Activated naive CD4-positive, alpha-beta T cell treated with Interleukin-2 at 50 U/mL for 16 hours (primary cell): ENCODE measurements at regions not wholly inside any gene's neighbourhood (a gene's known extent, or its start where the extent isn't known, plus 50 kb on each side); places are given as distances from the start of the nearest gene placed in this dataset.
"Not testable (repeated sequence)": the region's sequence is repeated elsewhere in the genome, so short reads cannot be mapped to it uniquely, and the experiment has no call there.

Source experiments
- DNase-seq: peaks from one replicate; pipeline ENCODE4 v3.0.0-alpha.2; 2020

- no peak for DNase-seq
Observed at GRCh38 chr5:117568622-117569021, 994.0 kb upstream of the SEMA6A start.

GRCh38 chr5:117568126-117568525, 993.5 kb upstream of the SEMA6A start:
- no peak for DNase-seq

DNA sequence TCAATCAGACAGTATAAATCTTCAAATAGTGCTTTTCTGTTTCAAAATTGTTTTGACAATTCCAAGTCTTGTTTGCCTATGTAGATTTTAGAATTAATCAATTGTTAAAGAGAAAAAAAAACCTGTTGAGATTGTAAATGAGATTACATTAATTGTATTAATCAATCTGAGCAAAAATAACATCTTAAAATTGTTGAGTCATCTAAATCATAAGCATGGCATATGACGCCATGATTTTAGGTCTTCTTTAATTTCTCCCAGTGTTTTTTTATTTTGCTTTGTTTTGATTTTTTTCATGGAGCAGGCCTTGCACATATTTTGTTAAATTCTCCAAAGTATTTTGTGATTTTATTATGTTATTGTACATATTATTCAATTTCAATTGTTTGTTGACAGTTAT, 988.0 kb upstream of the SEMA6A start:
- no peak for DNase-seq

DNA sequence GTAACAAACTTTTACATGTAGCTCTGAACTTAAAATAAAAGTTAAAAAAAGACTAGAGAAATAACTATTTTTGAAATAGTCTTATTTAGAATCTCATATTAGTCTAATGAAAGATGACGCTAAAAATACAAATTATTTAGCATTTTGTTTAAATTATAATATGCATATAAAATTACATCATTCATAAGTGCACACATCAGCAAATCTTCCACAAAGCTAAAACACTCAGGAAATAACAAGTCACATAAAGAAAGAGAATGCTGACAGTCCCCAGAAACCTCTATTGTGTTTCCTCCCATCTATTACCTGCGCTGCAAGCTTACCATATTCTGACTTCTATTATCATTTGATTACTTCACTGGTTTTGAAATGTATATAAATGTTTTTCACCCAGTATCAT, 986.9 kb upstream of the SEMA6A start:
- no peak for DNase-seq

- no peak for DNase-seq
Observed at GRCh38 chr5:117559005-117559844, 984.6 kb upstream of the SEMA6A start.

DNA sequence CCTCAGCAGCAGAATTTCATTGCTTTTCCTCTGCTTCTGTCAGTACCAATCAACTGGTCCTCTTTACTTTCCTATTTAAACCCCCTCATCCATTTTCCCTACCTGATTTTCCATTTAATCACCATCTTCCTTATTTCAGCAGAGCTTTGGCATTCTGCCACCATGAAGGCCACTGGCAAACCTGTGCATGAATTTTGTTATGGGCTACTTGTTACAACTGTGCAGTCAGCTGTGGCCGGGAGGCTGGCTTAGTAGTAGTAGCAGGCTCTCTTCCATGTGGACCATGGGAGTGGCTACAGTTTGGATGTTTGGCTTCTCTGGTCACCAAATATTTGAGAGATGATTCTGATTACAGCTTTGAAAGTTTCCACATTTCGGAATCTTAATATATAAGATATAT, 976.6 kb upstream of the SEMA6A start:
- no peak for DNase-seq

GRCh38 chr5:117547192-117547591, 972.6 kb upstream of the SEMA6A start:
- DNase-seq: no peak

DNA sequence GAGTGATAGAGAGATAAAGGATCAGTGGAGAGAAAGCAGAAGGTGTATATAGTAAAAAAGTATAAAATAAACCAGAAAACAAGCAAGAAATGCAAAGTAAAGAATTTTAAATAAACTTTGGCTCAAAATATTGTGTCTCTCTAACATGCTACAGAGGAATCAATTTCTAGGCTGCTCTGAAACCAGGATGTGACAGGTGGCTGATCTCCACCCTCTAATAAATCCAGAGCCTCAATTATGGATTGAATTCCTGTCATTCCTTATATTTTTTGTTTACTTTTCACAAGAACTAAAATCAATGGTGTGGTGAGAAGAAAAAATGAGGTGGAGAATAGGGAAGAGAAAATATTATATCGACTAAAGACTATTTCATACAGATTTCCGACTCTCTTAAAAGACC, 965.1 kb upstream of the SEMA6A start:
- no peak for DNase-seq

- DNase-seq: no peak
Observed at GRCh38 chr5:117533792-117534191, 959.2 kb upstream of the SEMA6A start.

DNA sequence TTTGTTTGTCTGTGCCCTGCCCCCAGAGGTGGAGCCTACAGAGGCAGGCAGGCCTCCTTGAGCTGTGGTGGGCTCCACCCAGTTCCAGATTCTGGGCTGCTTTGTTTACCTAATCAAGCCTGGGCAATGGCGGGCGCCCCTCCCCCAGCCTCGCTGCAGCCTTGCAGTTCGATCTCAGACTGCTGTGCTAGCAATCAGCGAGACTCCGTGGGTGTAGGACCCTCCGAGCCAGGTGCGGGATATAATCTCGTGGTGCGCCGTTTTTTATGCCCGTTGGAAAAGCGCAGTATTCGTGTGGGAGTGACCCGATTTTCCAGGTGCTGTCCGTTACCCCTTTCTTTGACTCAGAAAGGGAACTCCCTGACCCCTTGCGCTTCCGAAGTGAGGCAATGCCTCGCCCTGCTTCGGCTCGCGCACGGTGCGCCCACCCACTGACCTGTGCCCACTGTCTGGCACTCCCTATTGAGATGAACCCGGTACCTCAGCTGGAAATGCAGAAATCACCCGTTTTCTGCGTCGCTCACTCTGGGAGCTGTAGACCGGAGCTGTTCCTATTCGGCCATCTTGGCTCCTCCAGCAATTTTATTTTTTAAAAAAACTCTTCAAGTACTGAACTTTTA, 958.5 kb upstream of the SEMA6A start:
- DNase-seq: not testable (repeated sequence)

DNA sequence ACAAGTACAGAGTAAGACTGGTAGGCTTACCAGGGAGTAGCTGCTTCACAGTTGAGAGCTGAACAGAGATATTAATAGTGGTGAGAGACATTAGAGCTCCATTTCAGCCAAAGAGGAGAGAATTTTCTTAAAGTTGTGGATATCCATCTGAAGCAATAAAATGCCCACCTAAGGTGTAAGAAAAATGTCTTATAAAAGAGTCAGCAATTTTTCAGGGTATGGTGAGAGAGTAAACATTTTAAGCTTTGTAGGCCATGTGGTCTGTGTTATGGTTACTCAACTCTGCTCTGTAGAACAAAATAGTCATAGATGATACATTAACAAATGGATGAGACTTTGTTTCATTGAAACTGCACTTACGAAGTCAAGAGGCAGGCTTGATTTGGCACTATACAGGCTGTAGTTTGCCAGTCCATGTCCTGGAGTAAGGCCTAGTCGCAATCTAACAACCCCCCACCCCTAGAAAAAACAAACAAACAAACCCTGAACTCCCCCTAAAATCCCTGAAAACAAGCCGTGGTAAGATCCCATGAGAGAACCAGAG, 945.4 kb upstream of the SEMA6A start:
- no peak for DNase-seq

DNA sequence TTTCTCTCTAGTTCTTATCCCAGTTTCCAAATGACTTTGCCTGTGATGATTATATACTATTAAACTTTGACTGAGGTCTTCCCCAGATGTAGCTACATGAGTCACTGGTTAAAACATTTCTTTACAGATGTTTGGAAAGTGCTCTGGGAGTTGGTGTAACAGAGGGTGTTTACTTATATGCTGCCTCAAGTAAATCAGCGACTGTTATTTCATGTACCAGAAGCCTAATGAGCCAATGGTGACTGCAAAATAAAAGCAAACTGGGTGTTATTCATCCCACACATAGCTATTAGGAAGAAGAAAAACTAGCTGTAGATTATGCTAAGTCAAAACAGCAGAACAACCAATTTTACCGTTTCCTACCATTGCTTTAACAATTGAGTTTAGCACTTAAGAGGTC, 929.7 kb upstream of the SEMA6A start:
- DNase-seq: no peak

DNA sequence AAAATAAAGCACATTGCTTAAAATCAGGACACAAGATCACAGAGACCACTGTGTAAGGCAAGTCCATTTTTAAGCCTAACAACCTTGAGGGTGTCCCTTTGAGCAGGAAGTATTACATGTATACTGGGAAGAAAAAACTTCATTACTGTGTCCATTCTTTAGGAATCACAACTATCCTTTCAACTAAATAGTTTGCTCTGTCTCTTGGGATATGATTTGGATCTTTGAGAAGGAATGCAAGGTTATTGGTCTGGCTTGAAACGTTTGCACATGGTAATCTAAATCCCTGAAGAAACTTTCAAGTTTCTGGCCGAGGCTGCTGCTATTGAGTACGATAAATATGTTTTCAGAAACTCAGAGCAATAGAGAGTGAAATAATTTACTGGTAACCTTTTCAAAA, 923.0 kb upstream of the SEMA6A start:
- no peak for DNase-seq

DNA sequence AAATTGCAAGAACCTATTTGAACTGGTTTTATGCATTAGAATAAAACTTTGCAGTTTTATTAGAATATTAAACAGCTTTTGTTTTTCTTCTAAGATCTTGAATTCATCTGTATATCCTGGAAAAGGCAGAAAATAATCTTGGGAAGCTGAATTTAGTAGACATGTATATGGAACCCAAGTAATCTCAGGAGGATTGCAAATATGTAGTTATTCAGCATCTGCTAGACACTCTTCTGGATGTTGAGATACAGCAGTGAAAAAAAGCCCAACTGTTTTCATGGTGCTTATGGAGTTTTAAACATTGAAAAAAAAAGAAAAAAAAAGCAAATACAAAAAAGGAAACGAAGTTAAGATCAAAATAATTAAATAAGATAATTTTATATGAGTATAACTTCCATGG, 922.2 kb upstream of the SEMA6A start:
- DNase-seq: no peak

DNA sequence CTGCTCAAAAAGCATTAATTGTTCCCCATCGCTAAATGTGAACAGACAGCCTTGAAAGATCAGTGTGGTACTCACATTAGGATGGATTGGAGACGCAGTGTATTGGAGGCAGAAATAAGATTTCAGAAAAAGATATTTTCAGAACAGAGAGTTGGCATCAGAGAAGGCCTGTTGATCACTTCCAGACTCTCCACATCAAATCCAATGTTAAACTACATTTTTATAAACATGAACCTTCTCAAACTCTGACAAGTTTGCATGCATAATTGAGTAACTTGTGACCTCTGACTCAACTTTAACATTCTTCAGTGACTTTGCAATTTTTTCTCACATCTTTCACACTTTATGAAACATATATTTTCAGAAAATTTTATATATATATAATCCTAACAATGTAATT, 919.6 kb upstream of the SEMA6A start:
- no peak for DNase-seq

DNA sequence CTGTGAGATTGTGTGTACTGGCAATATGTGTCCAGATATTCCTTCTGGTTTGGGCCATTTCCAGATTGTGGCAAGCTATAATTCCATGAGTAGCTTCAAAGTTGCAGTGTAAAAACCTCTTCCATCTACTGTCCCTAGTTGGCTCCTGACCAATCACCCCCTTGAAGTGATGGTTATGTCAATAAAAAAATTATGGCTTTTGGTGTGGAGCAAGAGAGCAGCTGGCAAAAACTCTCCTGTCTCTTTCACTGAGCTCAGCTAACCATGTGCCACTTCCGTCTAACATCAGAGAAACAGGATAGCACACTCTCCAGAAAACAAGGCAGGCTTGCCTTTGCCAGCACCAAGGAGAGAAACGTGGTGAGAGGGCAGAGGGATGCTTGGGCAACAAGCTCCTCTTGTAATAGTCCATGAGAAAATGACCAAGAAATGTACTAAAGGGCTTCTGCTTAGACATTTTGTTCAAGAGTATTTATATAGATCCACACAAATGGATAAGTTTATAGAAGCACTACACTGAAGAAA, 914.4 kb upstream of the SEMA6A start:
- no peak for DNase-seq

DNA sequence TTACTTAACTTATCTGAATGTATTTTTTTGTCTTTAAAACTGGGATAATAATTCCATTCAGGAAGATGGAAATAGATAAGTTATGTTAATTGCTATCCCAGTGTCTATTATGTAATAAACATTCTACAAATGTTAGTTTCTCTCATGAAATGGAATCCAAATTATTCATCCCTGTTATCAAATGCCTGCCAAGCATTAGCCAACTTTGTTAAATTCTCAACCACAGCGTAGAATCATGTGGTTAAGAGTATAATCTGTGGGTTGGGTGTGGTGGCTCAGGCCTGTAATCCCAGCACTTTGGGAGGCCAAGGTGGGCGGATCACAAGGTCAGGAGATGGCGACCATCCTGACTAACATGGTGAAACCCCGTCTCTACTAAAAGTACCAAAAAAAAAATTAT, 912.9 kb upstream of the SEMA6A start:
- DNase-seq: no peak

- DNase-seq: no peak
Observed at GRCh38 chr5:117486879-117487391, 912.3 kb upstream of the SEMA6A start.

GRCh38 chr5:117486261-117486660, 911.6 kb upstream of the SEMA6A start:
- no peak for DNase-seq

- DNase-seq: no peak
Observed at GRCh38 chr5:117475919-117476318, 901.3 kb upstream of the SEMA6A start.

DNA sequence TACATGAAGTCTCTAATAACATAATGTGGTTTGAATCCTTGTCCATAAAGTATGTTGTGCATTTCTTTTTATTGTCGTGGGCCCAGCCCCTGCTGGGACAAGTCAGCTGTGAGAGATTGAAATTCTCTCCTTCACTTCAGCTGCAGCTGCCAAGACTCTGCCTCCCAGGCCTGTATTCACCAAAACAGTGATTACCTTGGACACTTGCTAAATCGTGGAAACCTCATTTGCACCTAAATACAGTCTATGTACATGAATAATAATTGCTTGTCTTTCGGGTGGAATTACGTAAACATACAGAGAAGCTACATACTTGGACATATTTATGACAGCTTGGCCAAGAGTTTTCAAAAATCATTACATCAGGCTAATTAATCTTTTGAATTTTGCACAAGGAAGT, 898.5 kb upstream of the SEMA6A start:
- DNase-seq: no peak

DNA sequence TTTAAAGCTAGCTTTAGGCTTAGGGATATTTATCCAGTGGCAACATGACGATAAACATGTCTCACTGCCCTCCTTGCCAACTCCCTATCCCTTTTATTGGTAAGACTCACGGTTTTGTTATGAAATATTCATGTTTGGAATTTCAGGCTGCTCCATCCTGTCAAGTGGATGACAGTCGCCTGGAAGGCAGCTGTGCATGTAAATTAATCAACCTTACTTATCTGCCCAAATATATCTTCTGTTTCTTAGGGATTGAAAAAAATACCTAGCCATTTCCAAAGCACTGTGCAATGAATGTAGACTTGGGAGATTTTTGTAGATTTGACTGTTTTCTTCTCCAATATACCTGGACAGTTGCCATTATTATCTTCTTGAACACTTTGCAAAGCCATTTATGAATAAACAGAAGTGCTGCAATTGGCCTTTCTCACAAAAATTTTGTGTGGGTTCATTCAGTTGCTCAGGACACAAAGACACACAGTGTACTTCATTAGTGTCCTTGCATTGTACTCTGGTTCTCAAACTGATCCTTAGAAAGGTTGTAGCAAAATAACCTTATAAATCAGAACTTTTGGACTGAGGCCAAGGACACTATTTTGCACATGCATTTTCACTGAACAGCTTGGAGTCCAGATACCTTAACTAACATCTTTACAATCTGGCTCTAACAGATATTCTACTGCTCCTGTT, 889.4 kb upstream of the SEMA6A start:
- no peak for DNase-seq

DNA sequence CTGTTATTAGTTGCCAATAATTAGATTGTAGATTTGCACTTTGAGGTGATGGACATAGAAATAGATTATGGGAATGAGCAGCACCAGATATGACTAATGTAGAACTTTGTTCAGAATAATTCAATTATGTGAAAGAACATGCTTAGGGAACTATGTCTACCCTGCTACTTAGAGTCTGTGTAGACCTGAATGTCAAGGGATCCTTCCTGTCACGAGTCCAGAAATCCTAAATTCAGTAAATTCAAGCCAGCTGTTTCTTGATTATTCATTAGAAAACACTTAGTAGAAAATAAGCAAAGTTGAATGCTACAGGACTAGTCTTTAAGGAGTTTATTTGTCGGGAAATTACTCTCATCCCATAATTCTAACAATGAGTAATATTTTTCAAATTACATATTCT, 887.3 kb upstream of the SEMA6A start:
- no peak for DNase-seq
